CD14-positive monocyte (primary cell): ENCODE measurements at regions not wholly inside any gene's neighbourhood (a gene's known extent, or its start where the extent isn't known, plus 50 kb on each side); places are given as distances from the start of the nearest gene placed in this dataset.
A peak's percentile ranks its signal among the peaks of the same experiment; 100 is the strongest.

Experiments used
- DNase-seq, 3 donors: peaks; one replicate each; pipeline ENCODE4 v3.0.0-alpha.2; 2011 to 2022
- H2AFZ ChIP-seq: 2 replicates; pipeline ENCODE4 v1.6.0; 2012; ENCODE audit warnings: mild to moderate bottlenecking, low read depth, low read length, inconsistent platforms; ENCODE audit not compliant: insufficient read depth, poor library complexity, severe bottlenecking
- H3K27ac ChIP-seq, 2 donors: 1 replicate in 1 of 2; 2 replicates in 1 of 2; pipeline ENCODE4 v1.5.1; 2012 to 2013; ENCODE audit warnings: low read length in 2 of 2, control low read depth in 1 of 2, inconsistent platforms in 1 of 2, low read depth in 1 of 2, mild to moderate bottlenecking in 1 of 2
- H3K27me3 ChIP-seq, 2 donors: one replicate each; pipeline versions ENCODE4 v1.6.0 to v1.6.1; 2011 to 2013; ENCODE audit warnings: low read length in 2 of 2; ENCODE audit not compliant: control insufficient read depth in 2 of 2, insufficient read depth in 2 of 2
- H3K36me3 ChIP-seq, 2 donors: replicated peaks in 1 of 2; 1 replicate in 1 of 2; 2 replicates in 1 of 2; pipeline versions ENCODE4 v1.5.1 to v1.6.1; 2012 to 2013; ENCODE audit warnings: low read length in 2 of 2, control low read depth in 1 of 2, inconsistent platforms in 1 of 2, mild to moderate bottlenecking in 1 of 2; ENCODE audit not compliant: insufficient read depth in 2 of 2, control insufficient read depth in 1 of 2
- H3K4me1 ChIP-seq, 2 donors: 1 replicate in 1 of 2; 2 replicates in 1 of 2; pipeline versions ENCODE4 v1.5.1 to v1.6.1; 2012 to 2013; ENCODE audit warnings: low read length in 2 of 2, control low read depth in 1 of 2, inconsistent platforms in 1 of 2, mild to moderate bottlenecking in 1 of 2, moderate library complexity in 1 of 2; ENCODE audit not compliant: insufficient read depth in 2 of 2, control insufficient read depth in 1 of 2
- H3K4me2 ChIP-seq: replicated peaks from 2 replicates; pipeline ENCODE3; 2012; ENCODE audit warnings: low read length, moderate library complexity, mild to moderate bottlenecking; ENCODE audit not compliant: poor library complexity, severe bottlenecking; ENCODE audit errors: extremely low read depth
- H3K4me3 ChIP-seq, 3 experiments: fragments of 200-600 bp in 1 of 3; sonication (generic) in 1 of 3; replicated peaks in 1 of 3; 1 replicate in 2 of 3; 2 replicates in 1 of 3; pipeline ENCODE4 v1.5.1; 2011 to 2013; ENCODE audit warnings: low read length in 3 of 3, mild to moderate bottlenecking in 3 of 3, control low read depth in 2 of 3, low read depth in 2 of 3, inconsistent platforms in 1 of 3, moderate library complexity in 1 of 3
- H3K79me2 ChIP-seq: 2 replicates; pipeline ENCODE4 v1.6.0; 2012; ENCODE audit warnings: mild to moderate bottlenecking, control low read depth, inconsistent platforms, low read length, moderate library complexity; ENCODE audit not compliant: insufficient read depth
- H3K9ac ChIP-seq: 2 replicates; pipeline ENCODE4 v1.6.0; 2017; ENCODE audit warnings: low read length, mild to moderate bottlenecking; ENCODE audit not compliant: insufficient read depth, poor library complexity, severe bottlenecking
- H3K9me3 ChIP-seq, 2 donors: replicated peaks in 1 of 2; 1 replicate in 1 of 2; 2 replicates in 1 of 2; pipeline versions ENCODE4 v1.5.1 to v1.6.1; 2012 to 2013; ENCODE audit warnings: low read length in 2 of 2, control low read depth in 1 of 2; ENCODE audit not compliant: control insufficient read depth in 1 of 2, insufficient read depth in 1 of 2
- H4K20me1 ChIP-seq: 2 replicates; pipeline ENCODE4 v1.6.0; 2012; ENCODE audit warnings: mild to moderate bottlenecking, low read length, control low read depth, moderate library complexity; ENCODE audit not compliant: insufficient read depth
- H3K27ac Mint-ChIP-seq, 7 donors: one replicate each; pipeline ENCODE4 v1.8.0; 2020; ENCODE audit warnings: mild to moderate bottlenecking in 7 of 7, mixed read lengths in 7 of 7, moderate library complexity in 6 of 7, inconsistent platforms in 2 of 7
- H3K27me3 Mint-ChIP-seq, 3 donors: one replicate each; pipeline ENCODE4 v1.8.0; 2021 to 2022; ENCODE audit warnings: low read depth in 3 of 3, mild to moderate bottlenecking in 3 of 3, mixed read lengths in 3 of 3, moderate library complexity in 3 of 3, inconsistent platforms in 1 of 3
- H3K36me3 Mint-ChIP-seq, 2 donors: one replicate each; pipeline ENCODE4 v1.8.0; 2020; ENCODE audit warnings: mixed read lengths in 2 of 2, inconsistent platforms in 1 of 2, mild to moderate bottlenecking in 1 of 2
- H3K4me1 Mint-ChIP-seq: one replicate; pipeline ENCODE4 v1.8.0; 2020; ENCODE audit warnings: mild to moderate bottlenecking, mixed read lengths
- H3K4me3 Mint-ChIP-seq, 2 donors: one replicate each; pipeline ENCODE4 v1.8.0; 2020; ENCODE audit warnings: mild to moderate bottlenecking in 2 of 2, mixed read lengths in 2 of 2, moderate library complexity in 1 of 2
- H3K9me3 Mint-ChIP-seq, 7 donors: one replicate each; pipeline ENCODE4 v1.8.0; 2020 to 2022; ENCODE audit warnings: mixed read lengths in 7 of 7, mild to moderate bottlenecking in 6 of 7, moderate library complexity in 6 of 7, inconsistent platforms in 2 of 7
- WGBS: methylation state at CpG from one replicate; pipeline ENCODE4 v1.1.5; 2013; ENCODE audit warnings: missing lambda C conversion rate; ENCODE audit not compliant: insufficient coverage; 5-methylcytosine and 5-hydroxymethylcytosine counted together
- intact Hi-C, 2 donors: fragments of 100-400 bp; cut with micrococcal nuclease; formaldehyde crosslinking; loops; one replicate each; pipeline versions ENCODE4 v1.15.0 to v1.15.1; 2023
- TF ChIP-seq, protein P1 (sequence below): fragments of 200-600 bp; IDR thresholded peaks from one replicate; pipeline ENCODE4 v1.8.0; 2022; ENCODE audit warnings: antibody characterized with exemption, mild to moderate bottlenecking

DNA sequence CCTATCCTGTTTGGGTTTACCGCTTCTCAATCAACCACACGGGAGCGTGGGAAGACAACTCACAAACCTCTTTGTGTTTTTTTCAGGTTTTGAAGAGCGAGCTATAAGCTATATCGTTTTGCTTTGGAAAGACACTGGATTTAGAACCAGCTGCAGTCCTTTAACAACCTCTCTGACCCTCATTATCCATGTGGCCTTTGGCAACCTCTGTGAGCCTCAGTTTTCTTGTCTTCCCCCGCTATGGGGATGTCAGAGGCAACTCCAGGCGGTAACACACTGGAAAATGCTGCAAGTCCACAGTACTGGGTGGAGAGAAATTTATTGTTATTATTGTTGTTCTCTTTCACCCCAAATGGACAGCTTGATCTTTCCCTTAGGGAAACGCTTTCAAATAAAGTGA lies 100.0 kb downstream of the ETS2 start:
- no peak overlapping the region for H3K4me3 ChIP-seq
- intact Hi-C loops: no loop called here

DNA sequence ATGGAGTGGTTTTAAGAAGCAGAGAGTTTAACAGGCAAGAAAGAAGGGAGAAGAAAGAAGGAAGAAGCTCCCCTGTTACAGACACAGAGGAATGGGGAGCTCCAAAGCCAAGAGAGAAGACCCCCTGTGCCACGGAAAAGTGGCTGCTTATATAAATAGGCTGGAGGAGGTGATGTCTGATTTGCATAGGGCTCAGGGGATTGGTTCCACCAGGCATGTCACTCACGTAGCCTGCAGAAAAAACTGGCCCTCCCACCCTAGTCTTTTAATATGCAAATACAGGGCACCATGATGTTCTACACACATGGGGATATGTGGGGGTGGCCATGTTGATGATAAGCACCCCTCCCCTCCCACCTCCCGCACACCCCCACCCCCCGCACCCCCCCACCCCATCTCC lies 99.6 kb downstream of the ETS2 start:
- Histone ChIP-seq H3K36me3 (no peaks in the 10 kb centered on the region), H3K27ac (no peak overlapping the region), H2AFZ (no peak overlapping the region), H4K20me1 (no peaks in the 10 kb centered on the region), H3K9ac (no peak overlapping the region), H3K4me3 (no peak overlapping the region), H3K9me3 (peaks cover 0 to 2% of the 10 kb centered on the region in 2 donors), H3K27me3 (no peaks in the 10 kb centered on the region), H3K4me2 (no peak overlapping the region), H3K79me2 (no peaks in the 10 kb centered on the region), H3K4me1 (no peaks in the 10 kb centered on the region)
- intact Hi-C loops: no loop called here
- WGBS: no CpG with 5 or more reads among the region's 4 CpGs
- Mint-ChIP-seq H3K4me3 (no peak overlapping the region), H3K36me3 (no peaks in the 10 kb centered on the region), H3K27me3 (peaks cover 0 to 2% (median 2%) of the 10 kb centered on the region in 3 donors), H3K27ac (no peak overlapping the region), H3K4me1 (no peaks in the 10 kb centered on the region), H3K9me3 (peaks cover 4 to 8% (median 6%) of the 10 kb centered on the region in 7 donors)
- DNase-seq: no peak
- TF ChIP-seq, protein P1, sequence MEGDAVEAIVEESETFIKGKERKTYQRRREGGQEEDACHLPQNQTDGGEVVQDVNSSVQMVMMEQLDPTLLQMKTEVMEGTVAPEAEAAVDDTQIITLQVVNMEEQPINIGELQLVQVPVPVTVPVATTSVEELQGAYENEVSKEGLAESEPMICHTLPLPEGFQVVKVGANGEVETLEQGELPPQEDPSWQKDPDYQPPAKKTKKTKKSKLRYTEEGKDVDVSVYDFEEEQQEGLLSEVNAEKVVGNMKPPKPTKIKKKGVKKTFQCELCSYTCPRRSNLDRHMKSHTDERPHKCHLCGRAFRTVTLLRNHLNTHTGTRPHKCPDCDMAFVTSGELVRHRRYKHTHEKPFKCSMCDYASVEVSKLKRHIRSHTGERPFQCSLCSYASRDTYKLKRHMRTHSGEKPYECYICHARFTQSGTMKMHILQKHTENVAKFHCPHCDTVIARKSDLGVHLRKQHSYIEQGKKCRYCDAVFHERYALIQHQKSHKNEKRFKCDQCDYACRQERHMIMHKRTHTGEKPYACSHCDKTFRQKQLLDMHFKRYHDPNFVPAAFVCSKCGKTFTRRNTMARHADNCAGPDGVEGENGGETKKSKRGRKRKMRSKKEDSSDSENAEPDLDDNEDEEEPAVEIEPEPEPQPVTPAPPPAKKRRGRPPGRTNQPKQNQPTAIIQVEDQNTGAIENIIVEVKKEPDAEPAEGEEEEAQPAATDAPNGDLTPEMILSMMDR: no peak

More for the DNA sequence above, 100.0 kb downstream of the ETS2 start:
- Histone ChIP-seq H4K20me1 (no peaks in the 10 kb centered on the region), H3K27me3 (no peaks in the 10 kb centered on the region), H2AFZ (no peak overlapping the region), H3K4me2 (no peak overlapping the region), H3K27ac (no peak overlapping the region), H3K4me1 (no peaks in the 10 kb centered on the region), H3K36me3 (no peaks in the 10 kb centered on the region), H3K79me2 (no peaks in the 10 kb centered on the region), H3K9ac (no peak overlapping the region), H3K9me3 (peaks cover 0 to 2% of the 10 kb centered on the region in 2 donors)
- DNase-seq: no peak
- Mint-ChIP-seq H3K27me3 (peaks cover 0 to 2% (median 2%) of the 10 kb centered on the region in 3 donors), H3K4me3 (no peak overlapping the region), H3K27ac (peak overlapping the region in 1 of 7 donors; percentile 18), H3K9me3 (peaks cover 1 to 8% (median 6%) of the 10 kb centered on the region in 7 donors), H3K4me1 (no peaks in the 10 kb centered on the region), H3K36me3 (no peaks in the 10 kb centered on the region)
- 96% methylated on average over 4 of the region's 8 CpGs for WGBS
- TF ChIP-seq, protein P1: no peak
